Activated CD4-positive, alpha-beta T cell treated with anti-CD3 and anti-CD28 coated beads for 36 hours (primary cell): ENCODE measurements at regions not wholly inside any gene's neighbourhood (a gene's known extent, or its start where the extent isn't known, plus 50 kb on each side); places are given as distances from the start of the nearest gene placed in this dataset.
"Not testable (repeated sequence)": the region's sequence is repeated elsewhere in the genome, so short reads cannot be mapped to it uniquely, and the experiment has no call there.

Source experiments
- ATAC-seq: fragments of 200-7000 bp; cut with Tn5 transposase; one replicate; pipeline ENCODE4 v1.10.0; 2021; ENCODE audit warnings: mild to moderate bottlenecking, moderate library complexity
- CTCF ChIA-PET: fragments of 350-600 bp; sonication (Branson Sonifier 250); formaldehyde crosslinking; loops from one replicate; lab custom pipeline; 2021; ENCODE audit warnings: antibody characterized with exemption; lab: Charles Lee
- POLR2A ChIA-PET: fragments of 350-600 bp; sonication (Branson Sonifier 250); formaldehyde crosslinking; loops from one replicate; lab custom pipeline; 2021; ENCODE audit warnings: antibody characterized with exemption, inconsistent platforms; lab: Charles Lee
- DNase-seq: peaks from one replicate; pipeline ENCODE4 v3.0.0-alpha.2; 2020
- H3K27ac Mint-ChIP-seq: one replicate; pipeline ENCODE4 v1.8.0; 2021; ENCODE audit warnings: mixed read lengths
- H3K27me3 Mint-ChIP-seq: one replicate; pipeline ENCODE4 v1.8.0; 2021; ENCODE audit warnings: mixed read lengths
- H3K36me3 Mint-ChIP-seq: one replicate; pipeline ENCODE4 v1.8.0; 2021; ENCODE audit warnings: low read depth, mixed read lengths
- H3K4me1 Mint-ChIP-seq: one replicate; pipeline ENCODE4 v1.8.0; 2021; ENCODE audit warnings: mixed read lengths
- H3K4me3 Mint-ChIP-seq: one replicate; pipeline ENCODE4 v1.8.0; 2021; ENCODE audit warnings: mild to moderate bottlenecking, moderate library complexity, mixed read lengths
- H3K9me3 Mint-ChIP-seq: one replicate; pipeline ENCODE4 v1.8.0; 2021; ENCODE audit warnings: low read depth, mixed read lengths
- intact Hi-C, 2 experiments: fragments of 100-400 bp; cut with DNase I in 1 of 2; cut with micrococcal nuclease in 1 of 2; formaldehyde crosslinking; loops; one replicate each; pipeline versions ENCODE4 v1.14.2 to v1.15.1; 2022 to 2024; cut with DNase I, micrococcal nuclease

DNA sequence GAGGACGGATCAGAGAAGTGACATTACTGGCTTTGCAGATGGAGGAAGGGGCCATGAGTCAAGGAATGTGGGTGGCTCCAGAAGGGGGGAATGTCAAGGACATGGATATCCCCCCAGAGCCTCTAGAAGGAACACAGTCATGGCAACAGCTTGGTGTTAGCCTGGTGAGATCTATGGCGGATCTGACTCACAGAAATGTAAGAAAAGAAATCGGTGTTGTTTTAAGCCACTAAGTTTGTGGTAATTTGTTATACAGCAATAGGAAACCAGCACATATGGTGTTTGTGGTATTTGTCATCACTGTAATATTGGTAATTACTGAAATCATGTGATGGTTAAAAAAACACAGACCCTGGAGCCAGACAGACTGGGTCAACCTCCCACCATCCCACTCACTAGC lies 236.2 kb downstream of the SETD4 start:
- Mint-ChIP-seq H3K36me3 (no peaks in the 10 kb centered on the region), H3K4me1 (peaks cover 1% of the 10 kb centered on the region), H3K4me3 (no peak overlapping the region), H3K27ac (no peak overlapping the region), H3K9me3 (peaks cover 2% of the 10 kb centered on the region), H3K27me3 (peaks cover 17% of the 10 kb centered on the region)
- ATAC-seq (no peak), DNase-seq (no peak)
- intact Hi-C loops: no loop called here
- CTCF ChIA-PET: interaction anchor here (0.6 kb wide), 1 partner anchor 10 kb away, joined by 7 read pairs; no protein-coding TSS in a partner anchor
- POLR2A ChIA-PET: no interaction called here

DNA sequence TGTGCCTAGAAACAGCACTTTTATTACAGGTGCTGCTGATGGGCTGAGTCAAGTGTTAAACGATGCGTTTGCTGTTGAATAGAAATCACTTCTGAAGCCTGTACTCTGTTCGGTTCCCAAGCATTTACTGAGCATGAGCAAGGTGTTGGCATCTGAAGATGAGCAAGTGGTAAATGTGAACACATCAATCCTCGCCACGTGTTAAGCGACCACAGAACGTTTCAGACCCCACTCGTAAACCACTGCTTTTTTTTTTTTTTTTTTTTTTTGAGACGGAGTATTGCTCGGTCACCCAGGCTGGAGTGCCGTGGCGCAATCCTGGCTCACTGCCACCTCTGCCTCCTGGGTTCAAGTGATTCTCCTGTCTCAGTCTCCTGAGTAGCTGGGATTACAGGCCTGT lies 241.2 kb downstream of the SETD4 start:
- H3K27ac Mint-ChIP-seq: no peak overlapping the region
- POLR2A ChIA-PET: no interaction called here
- no peak for DNase-seq
- ATAC-seq: no peak
- intact Hi-C loops: no loop called here
- peaks cover 9% of the 10 kb centered on the region for H3K27me3 Mint-ChIP-seq
- CTCF ChIA-PET: no interaction called here
- no peaks in the 10 kb centered on the region for H3K36me3 Mint-ChIP-seq
- no peaks in the 10 kb centered on the region for H3K4me1 Mint-ChIP-seq
- no peak overlapping the region for H3K4me3 Mint-ChIP-seq
- peaks cover 2% of the 10 kb centered on the region for H3K9me3 Mint-ChIP-seq

DNA sequence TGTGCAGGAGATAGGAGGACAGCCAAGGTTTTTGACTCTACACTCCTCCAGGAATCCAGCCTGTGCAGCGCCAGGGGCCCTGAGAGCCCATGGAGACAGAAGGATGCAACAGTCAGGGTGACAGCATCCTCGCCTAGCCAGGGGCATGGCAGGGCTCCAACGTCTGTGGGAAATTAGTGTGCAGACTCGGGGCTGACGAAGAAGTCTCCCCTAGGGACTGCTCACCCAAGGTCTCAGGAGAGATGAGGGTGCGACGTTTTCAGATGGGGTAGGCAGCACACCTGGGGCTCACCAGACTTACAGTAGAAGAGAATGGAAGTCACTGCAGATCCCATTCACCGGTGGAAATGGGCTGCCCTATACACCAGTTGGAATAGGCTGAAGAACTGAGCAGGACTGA lies 241.7 kb downstream of the SETD4 start:
- ATAC-seq: no peak
- CTCF ChIA-PET: no interaction called here
- no peak for DNase-seq
- POLR2A ChIA-PET: no interaction called here
- Mint-ChIP-seq H3K27ac (no peak overlapping the region), H3K27me3 (peaks cover 3% of the 10 kb centered on the region), H3K36me3 (no peaks in the 10 kb centered on the region), H3K4me3 (no peak overlapping the region), H3K9me3 (peaks cover 2% of the 10 kb centered on the region), H3K4me1 (no peaks in the 10 kb centered on the region)
- intact Hi-C loops: no loop called here

DNA sequence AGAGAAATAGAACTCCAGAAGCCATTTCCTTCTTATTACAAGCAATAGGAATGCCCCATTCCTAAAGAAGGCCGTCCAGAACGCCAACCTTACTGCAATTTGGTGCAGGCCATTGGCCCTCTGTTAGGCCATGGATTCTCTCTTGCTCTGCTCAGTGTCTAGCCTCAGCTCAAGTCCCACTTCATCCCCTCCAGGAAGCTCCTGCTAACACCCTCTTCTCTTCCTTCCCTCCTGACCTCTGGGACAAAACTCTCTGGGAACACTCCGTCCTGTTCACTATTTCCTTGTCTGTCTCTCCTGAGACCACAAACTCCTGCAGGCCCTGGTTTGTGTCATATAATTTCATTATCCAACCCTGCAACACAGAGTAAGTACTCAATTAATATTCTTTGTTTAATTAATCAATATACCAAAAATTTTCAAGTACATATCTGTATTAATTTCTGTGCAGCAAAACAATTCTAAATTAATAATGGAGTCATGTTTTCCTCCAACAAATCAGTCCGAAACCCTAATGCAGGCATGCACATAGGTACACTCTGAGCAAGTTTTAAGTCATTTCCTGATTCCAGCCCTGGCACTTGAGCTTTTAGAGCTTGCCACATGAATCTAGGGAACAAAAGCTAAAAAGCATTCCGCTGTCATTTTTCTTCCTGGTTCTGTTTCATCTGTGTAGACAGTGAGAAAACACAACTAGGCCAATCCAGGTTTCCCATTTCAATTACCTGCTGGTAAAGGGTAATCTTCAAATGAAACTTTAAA lies 245.3 kb downstream of the SETD4 start:
- H3K9me3 Mint-ChIP-seq: no peaks in the 10 kb centered on the region
- DNase-seq (no peak), ATAC-seq (no peak)
- POLR2A ChIA-PET: no interaction called here
- H3K36me3 Mint-ChIP-seq: no peaks in the 10 kb centered on the region
- H3K27me3 Mint-ChIP-seq: peaks cover 5% of the 10 kb centered on the region
- H3K27ac Mint-ChIP-seq: no peak overlapping the region
- no peak overlapping the region for H3K4me3 Mint-ChIP-seq
- intact Hi-C loops: no loop called here
- CTCF ChIA-PET: interaction anchor here (0.6 to 1.1 kb wide), 4 partner anchors 9 to 407 kb away, joined by 4 to 7 read pairs (median 4); no protein-coding TSS in a partner anchor
- H3K4me1 Mint-ChIP-seq: no peaks in the 10 kb centered on the region

DNA sequence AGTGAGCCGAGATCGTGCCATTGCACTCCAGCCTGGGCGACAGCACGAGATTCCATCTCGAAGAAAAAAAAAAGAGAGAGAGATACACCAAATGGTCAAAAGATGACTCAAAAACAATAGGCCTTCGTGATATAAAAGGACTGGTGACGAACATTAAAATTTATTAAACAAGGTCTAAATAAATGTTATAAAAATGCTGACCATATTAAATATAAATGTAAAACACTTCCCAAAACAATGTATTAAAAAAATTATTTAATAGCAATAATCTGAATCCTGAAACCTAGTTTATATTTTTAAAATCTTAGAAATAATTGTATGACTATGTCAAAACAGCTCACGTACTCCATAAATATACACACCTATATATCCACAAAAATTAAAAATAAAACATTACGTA lies 247.6 kb downstream of the SETD4 start:
- H3K4me1 Mint-ChIP-seq: no peaks in the 10 kb centered on the region
- ATAC-seq: no peak
- ChIA-PET CTCF (interaction anchor here (0.6 kb wide), 1 partner anchor 45 kb away, joined by 3 read pairs; no protein-coding TSS in a partner anchor), POLR2A (no interaction called here)
- DNase-seq: no peak
- no peaks in the 10 kb centered on the region for H3K36me3 Mint-ChIP-seq
- peaks cover 5% of the 10 kb centered on the region for H3K27me3 Mint-ChIP-seq
- H3K9me3 Mint-ChIP-seq: no peaks in the 10 kb centered on the region
- no peak overlapping the region for H3K27ac Mint-ChIP-seq
- H3K4me3 Mint-ChIP-seq: no peak overlapping the region
- intact Hi-C loops: no loop called here

DNA sequence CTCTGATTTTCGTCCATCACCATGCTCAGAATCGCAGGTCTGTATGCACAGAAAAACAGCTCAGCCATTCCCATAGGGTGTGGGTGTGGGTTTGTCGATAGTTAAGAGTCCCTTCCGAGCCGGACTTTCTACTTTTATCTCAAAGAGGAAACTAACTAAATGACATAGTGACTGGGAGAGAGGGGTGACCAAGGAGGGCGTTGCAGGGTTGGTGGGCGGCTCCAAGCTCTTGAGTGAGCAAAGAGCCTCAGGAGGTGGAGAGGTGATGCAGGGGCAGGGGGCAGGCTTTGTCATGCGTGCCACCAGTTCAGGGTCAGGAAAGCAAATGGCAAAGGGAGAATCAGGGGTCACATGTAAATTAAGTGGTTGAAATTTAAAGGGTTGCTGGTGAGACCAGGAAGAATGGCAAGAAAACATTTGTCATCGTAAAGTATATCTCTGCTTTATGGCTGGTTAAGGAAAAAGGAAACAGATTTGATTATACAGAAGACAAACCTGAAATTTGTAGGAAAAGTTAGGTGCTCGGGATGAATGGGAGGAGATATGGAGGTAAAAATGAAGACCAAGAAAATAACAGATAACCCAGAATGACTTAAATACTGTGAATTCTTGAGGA lies 249.0 kb downstream of the SETD4 start:
- Mint-ChIP-seq H3K4me1 (no peaks in the 10 kb centered on the region), H3K27me3 (peaks cover 5% of the 10 kb centered on the region), H3K36me3 (no peaks in the 10 kb centered on the region), H3K27ac (no peak overlapping the region), H3K4me3 (no peak overlapping the region), H3K9me3 (no peaks in the 10 kb centered on the region)
- ChIA-PET CTCF (interaction anchor here (0.7 to 0.9 kb wide), 3 partner anchors 22 to 922 kb away, joined by 3 read pairs; no protein-coding TSS in a partner anchor), POLR2A (no interaction called here)
- ATAC-seq (no peak), DNase-seq (no peak)
- intact Hi-C loops: no loop called here

DNA sequence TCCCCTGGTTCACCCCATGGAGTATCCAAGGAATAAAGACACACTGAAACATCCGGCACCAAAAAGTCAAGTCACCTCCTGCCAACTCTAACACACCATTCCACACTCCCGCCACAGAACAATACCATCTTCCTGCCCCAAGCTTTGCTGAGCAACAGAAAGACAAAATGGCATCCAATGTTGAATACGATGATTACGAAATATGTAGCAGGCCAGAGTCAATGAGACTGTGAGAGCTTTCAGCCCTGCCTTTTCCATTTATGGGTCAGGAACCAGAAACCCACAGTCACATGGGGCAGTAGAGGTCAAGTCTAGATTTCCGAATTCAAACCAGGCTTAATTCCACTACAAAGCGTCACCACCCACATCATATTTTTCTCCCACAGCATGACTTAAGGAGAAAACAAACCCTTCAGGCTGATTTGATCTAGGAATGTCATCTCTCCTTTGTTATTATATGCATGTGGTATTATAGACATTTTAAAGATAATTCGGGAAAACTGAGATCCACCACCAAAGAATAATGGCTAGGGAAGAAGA lies 249.8 kb downstream of the SETD4 start:
- ChIA-PET CTCF (interaction anchor here (0.8 to 0.9 kb wide), 2 partner anchors 23 to 372 kb away, joined by 3 read pairs; no protein-coding TSS in a partner anchor), POLR2A (no interaction called here)
- ATAC-seq (no peak), DNase-seq (no peak)
- Mint-ChIP-seq H3K9me3 (no peaks in the 10 kb centered on the region), H3K4me3 (no peak overlapping the region), H3K4me1 (no peaks in the 10 kb centered on the region), H3K27me3 (peaks cover 5% of the 10 kb centered on the region), H3K27ac (no peak overlapping the region), H3K36me3 (no peaks in the 10 kb centered on the region)
- intact Hi-C loops: no loop called here

DNA sequence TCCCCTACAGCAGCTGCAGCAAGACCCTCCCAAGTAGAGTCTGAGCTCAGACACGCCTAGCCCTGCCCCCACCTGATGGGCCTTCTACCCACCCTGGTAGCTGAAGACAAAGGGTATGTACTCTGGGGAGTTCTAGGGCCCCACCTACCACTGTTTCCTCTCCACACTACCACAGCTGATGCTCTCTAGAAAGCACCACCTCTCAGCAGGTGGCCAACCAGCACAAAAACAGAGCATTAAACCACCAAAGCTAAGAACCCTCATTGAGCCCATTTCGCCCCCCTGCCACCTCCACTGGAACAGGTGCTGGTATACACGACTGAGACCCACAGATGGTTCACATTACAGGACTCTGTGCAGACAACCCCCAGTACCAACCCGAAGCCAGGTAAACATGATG lies 258.9 kb downstream of the SETD4 start:
- intact Hi-C loops: no loop called here
- peaks cover 4% of the 10 kb centered on the region for H3K27me3 Mint-ChIP-seq
- H3K36me3 Mint-ChIP-seq: no peaks in the 10 kb centered on the region
- CTCF ChIA-PET: no interaction called here
- ATAC-seq: no peak
- H3K4me3 Mint-ChIP-seq: no peak overlapping the region
- H3K4me1 Mint-ChIP-seq: no peaks in the 10 kb centered on the region
- peaks cover 2% of the 10 kb centered on the region for H3K9me3 Mint-ChIP-seq
- H3K27ac Mint-ChIP-seq: no peak overlapping the region
- POLR2A ChIA-PET: no interaction called here
- no peak for DNase-seq

DNA sequence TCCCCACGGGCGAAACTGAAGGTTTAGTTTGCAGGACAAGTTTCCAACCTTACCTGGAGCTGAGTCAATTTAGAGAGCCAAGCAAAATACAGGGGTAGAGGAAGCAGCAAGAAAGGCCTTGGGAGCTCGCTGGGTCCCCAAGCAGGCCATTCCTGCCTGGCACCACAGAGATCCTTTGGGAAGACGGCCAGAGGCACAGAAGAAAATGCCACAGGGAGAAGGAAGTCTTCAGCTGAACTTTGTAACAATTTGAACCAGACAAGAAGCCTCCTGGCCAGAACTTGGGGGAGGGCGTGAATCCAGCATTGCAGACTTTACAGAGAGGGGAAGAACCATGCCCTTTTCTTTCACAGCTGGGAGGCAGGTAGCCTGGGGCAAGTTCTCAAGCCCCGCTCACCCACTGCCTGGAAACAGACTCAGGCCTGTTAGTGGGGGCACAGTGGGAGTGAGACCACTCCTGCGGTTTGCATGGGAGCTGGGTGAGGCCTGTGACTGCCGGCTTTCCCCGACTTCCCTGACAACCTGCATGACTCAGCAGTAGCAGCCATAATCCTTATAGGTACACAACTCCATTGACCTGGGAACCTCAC lies 259.4 kb downstream of the SETD4 start:
- H3K4me1 Mint-ChIP-seq, H3K9me3 Mint-ChIP-seq, ATAC-seq, H3K27ac Mint-ChIP-seq, POLR2A ChIA-PET, H3K4me3 Mint-ChIP-seq, CTCF ChIA-PET, H3K36me3 Mint-ChIP-seq, DNase-seq, intact Hi-C loops, H3K27me3 Mint-ChIP-seq: not testable (repeated sequence)

DNA sequence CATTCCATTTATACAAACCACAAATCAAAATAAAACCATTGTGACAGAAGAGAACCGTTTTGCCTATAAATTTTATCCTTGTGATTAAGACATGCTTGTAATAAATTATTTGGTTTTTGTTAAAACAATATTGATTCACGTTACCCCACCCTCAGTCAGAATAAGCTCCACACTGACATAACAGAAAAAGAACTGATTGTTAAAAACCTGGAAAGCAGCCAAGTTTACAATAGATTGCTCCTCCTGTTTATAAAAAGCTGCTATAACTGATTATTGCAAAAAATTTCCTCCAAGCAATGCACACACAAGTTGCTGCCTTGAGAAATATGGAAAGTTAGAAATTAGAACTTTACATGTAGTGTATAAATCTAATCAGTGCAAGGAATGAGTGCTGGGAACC lies 263.5 kb downstream of the SETD4 start:
- H3K4me1 Mint-ChIP-seq: no peaks in the 10 kb centered on the region
- no peak overlapping the region for H3K27ac Mint-ChIP-seq
- intact Hi-C loops: no loop called here
- H3K27me3 Mint-ChIP-seq: peaks cover 3% of the 10 kb centered on the region
- POLR2A ChIA-PET: no interaction called here
- ATAC-seq (no peak), DNase-seq (no peak)
- CTCF ChIA-PET: interaction anchor here (0.6 to 0.7 kb wide), 2 partner anchors 349 to 1051 kb away, joined by 3 read pairs; no protein-coding TSS in a partner anchor
- H3K36me3 Mint-ChIP-seq: no peaks in the 10 kb centered on the region
- H3K4me3 Mint-ChIP-seq: no peak overlapping the region
- peaks cover 1% of the 10 kb centered on the region for H3K9me3 Mint-ChIP-seq

DNA sequence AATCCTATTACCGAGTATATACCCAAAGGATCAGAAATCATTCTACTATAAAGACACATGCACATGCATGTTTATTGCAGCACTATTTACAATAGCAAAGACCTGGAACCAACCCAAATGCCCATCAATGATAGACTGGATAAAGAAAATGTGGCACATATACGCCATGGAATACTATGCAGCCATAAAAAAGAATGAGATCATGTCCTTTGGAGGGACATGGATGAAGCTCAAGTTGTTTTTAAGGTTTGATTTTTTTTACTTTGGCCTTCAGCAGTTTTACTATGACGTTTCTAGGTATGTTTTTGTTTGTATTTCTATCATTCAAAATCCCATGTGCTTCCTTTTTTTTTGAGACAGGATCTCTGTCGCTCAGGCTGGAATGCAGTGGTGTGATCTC lies 265.8 kb downstream of the SETD4 start:
- CTCF ChIA-PET: interaction anchor here (0.7 kb wide), 1 partner anchor 13 kb away, joined by 3 read pairs; no protein-coding TSS in a partner anchor
- DNase-seq, H3K27ac Mint-ChIP-seq, H3K4me3 Mint-ChIP-seq, H3K4me1 Mint-ChIP-seq, POLR2A ChIA-PET, H3K36me3 Mint-ChIP-seq, ATAC-seq, intact Hi-C loops, H3K9me3 Mint-ChIP-seq, H3K27me3 Mint-ChIP-seq: not testable (repeated sequence)
